PC-3 (cell line): ENCODE measurements at regions not wholly inside any gene's neighbourhood (a gene's known extent, or its start where the extent isn't known, plus 50 kb on each side); places are given as distances from the start of the nearest gene placed in this dataset.

Source experiments
- ATAC-seq: fragments of 200-7000 bp; cut with Tn5 transposase; 2 replicates; pipeline ENCODE4 v1.9.1; 2020; ENCODE audit warnings: mild to moderate bottlenecking, moderate library complexity
- BruUV-seq: library from RNA; stranded (reverse); fragments of 400-500 nt; replicated peaks from 2 replicates; lab custom pipeline; 2021; lab: Mats Ljungman, UMichigan
- CTCF ChIA-PET: fragments of 300-600 bp; sonication (Branson Sonifier 250); formaldehyde crosslinking; loops from one replicate; lab custom pipeline; 2022; ENCODE audit warnings: antibody characterized with exemption; lab: Charles Lee
- POLR2A ChIA-PET: fragments of 300-600 bp; sonication (Branson Sonifier 250); formaldehyde crosslinking; loops from one replicate; lab custom pipeline; 2022; ENCODE audit warnings: antibody characterized with exemption; ENCODE audit not compliant: unreplicated experiment; lab: Charles Lee
- DNase-seq: peaks from one replicate; pipeline ENCODE4 v3.0.0-alpha.2; 2015
- H2AFZ ChIP-seq: fragments of 300-600 bp; sonication (generic); 2 replicates; pipeline ENCODE4 v1.6.0; 2016; ENCODE audit warnings: antibody characterized with exemption, low read length
- H3F3A ChIP-seq: fragments of 300-600 bp; sonication (generic); one replicate; pipeline ENCODE4 v1.6.0; 2017; ENCODE audit warnings: antibody characterized with exemption, low read length, control low read depth, mild to moderate bottlenecking; ENCODE audit not compliant: unreplicated experiment
- H3K27ac ChIP-seq: fragments of 300-600 bp; sonication (generic); 2 replicates; pipeline ENCODE4 v1.5.1; 2016; ENCODE audit warnings: mild to moderate bottlenecking, low read length
- H3K27me3 ChIP-seq: fragments of 300-600 bp; sonication (generic); 2 replicates; pipeline ENCODE4 v1.6.1; 2016; ENCODE audit warnings: low read length, mixed read lengths
- H3K36me3 ChIP-seq: fragments of 300-600 bp; sonication (generic); 2 replicates; pipeline ENCODE4 v1.6.1; 2016; ENCODE audit warnings: low read depth, mixed run types, low read length, mixed read lengths
- H3K4me1 ChIP-seq: fragments of 300-600 bp; sonication (generic); 2 replicates; pipeline ENCODE4 v1.5.1; 2016; ENCODE audit warnings: low read length; ENCODE audit not compliant: insufficient read depth
- H3K4me2 ChIP-seq: fragments of 300-600 bp; sonication (generic); 2 replicates; pipeline ENCODE4 v1.6.0; 2016; ENCODE audit warnings: low read length
- H3K4me3 ChIP-seq: fragments of 300-600 bp; sonication (generic); 2 replicates; pipeline ENCODE4 v1.5.1; 2016; ENCODE audit warnings: mild to moderate bottlenecking, low read length, mixed read lengths
- H3K79me2 ChIP-seq: fragments of 300-600 bp; sonication (generic); 2 replicates; pipeline ENCODE4 v1.6.1; 2017; ENCODE audit warnings: low read length, mixed read lengths
- H3K9ac ChIP-seq: fragments of 300-600 bp; sonication (generic); 2 replicates; pipeline ENCODE4 v1.6.0; 2016; ENCODE audit warnings: mild to moderate bottlenecking, low read length
- H3K9me2 ChIP-seq: fragments of 300-600 bp; sonication (generic); replicated peaks from 2 replicates; pipeline ENCODE4 v1.6.1; 2016; ENCODE audit warnings: mixed run types, low read length, mixed read lengths
- H3K9me3 ChIP-seq: fragments of 300-600 bp; sonication (generic); 2 replicates; pipeline ENCODE4 v1.6.1; 2016; ENCODE audit warnings: low read length, mixed read lengths
- H4K20me1 ChIP-seq: fragments of 300-600 bp; sonication (generic); 2 replicates; pipeline ENCODE4 v1.6.1; 2016; ENCODE audit warnings: low read length, mixed read lengths
- EZH2 ChIP-seq: fragments of 300-600 bp; sonication (generic); IDR thresholded peaks from one replicate; pipeline ENCODE4 v1.6.1; 2017; ENCODE audit warnings: antibody characterized with exemption, mild to moderate bottlenecking, low read length; ENCODE audit not compliant: unreplicated experiment
- EZH2phosphoT487 ChIP-seq: fragments of 300-600 bp; sonication (generic); IDR thresholded peaks from 2 replicates; pipeline ENCODE4 v1.6.1; 2018; ENCODE audit warnings: mild to moderate bottlenecking, antibody characterized with exemption, low read length, borderline replicate concordance
- intact Hi-C: fragments of 100-400 bp; cut with micrococcal nuclease; formaldehyde crosslinking; loops from 2 replicates; pipeline ENCODE4 v1.9.0; 2023
- TF ChIP-seq, protein P1 (sequence below): fragments of 300-600 bp; sonication (generic); conservative IDR thresholded peaks from 2 replicates; pipeline ENCODE4 v1.5.1; 2017; ENCODE audit warnings: antibody characterized with exemption, low read depth, mild to moderate bottlenecking, low read length

DNA sequence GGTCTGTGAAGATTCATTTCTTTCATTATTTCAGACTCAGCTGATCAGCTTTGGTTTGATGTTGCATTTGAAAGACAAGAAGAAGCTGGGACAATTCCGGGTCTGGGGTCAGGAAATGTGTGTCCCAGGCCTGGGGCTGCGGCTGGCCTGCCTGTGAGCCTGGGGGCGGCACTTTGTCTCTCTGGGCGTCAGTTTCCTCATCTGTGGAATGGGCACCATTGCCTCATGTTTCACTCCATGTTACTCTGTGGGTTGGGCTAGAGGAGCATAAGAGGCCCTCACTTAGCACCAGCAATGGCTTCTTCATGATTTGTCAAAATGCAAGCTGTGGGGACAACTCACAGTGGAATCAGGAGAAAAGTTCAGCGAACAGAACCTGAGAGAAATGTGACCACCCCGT, 570.1 kb downstream of the VRK1 start:
- no peak overlapping the region for H3K9ac ChIP-seq
- H3F3A ChIP-seq: no peaks in the 10 kb centered on the region
- POLR2A ChIA-PET: no interaction called here
- no TSS peak for BruUV-seq
- intact Hi-C loops: no loop called here
- no peak overlapping the region for H3K27ac ChIP-seq
- no peaks in the 10 kb centered on the region for H3K36me3 ChIP-seq
- ATAC-seq: no peak
- H3K9me2 ChIP-seq: no peaks in the 10 kb centered on the region
- no peaks in the 10 kb centered on the region for H4K20me1 ChIP-seq
- TF ChIP-seq EZH2: no peak
- no peaks in the 10 kb centered on the region for H3K79me2 ChIP-seq
- no peak overlapping the region for H2AFZ ChIP-seq
- no peaks in the 10 kb centered on the region for H3K9me3 ChIP-seq
- H3K4me3 ChIP-seq: no peak overlapping the region
- peaks cover 7% of the 10 kb centered on the region; the same call in 1 of the 2 replicates for H3K4me1 ChIP-seq
- H3K4me2 ChIP-seq: no peak overlapping the region
- CTCF ChIA-PET: no interaction called here
- H3K27me3 ChIP-seq: peaks cover 62% of the 10 kb centered on the region
- no peak for DNase-seq

DNA sequence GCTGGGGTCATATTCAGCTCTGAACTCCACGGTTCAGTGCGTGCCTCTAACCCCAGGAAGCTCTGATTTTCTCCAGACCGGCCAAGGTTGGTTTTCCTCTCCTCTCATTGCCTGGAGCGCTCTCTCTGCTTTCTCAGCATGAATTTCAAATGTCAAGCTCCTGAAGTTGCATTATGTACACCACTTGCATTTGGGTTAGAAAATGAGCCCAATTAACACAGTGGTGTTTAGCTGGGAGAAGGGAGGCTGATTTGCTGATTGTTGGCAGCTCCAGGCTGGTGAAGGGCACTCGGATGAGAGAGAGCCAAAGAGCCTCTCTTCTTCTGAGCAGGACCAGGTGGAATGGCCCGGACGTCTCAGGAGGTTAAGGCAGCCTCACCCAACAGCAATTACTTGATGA, 570.9 kb downstream of the VRK1 start:
- Histone ChIP-seq H3K9ac (no peak overlapping the region), H3K9me3 (no peaks in the 10 kb centered on the region), H3K27me3 (peaks cover 64% of the 10 kb centered on the region), H3K27ac (no peak overlapping the region), H3K9me2 (no peaks in the 10 kb centered on the region), H4K20me1 (no peaks in the 10 kb centered on the region), H3K36me3 (no peaks in the 10 kb centered on the region), H3K79me2 (no peaks in the 10 kb centered on the region), H3K4me1 (peaks cover 7% of the 10 kb centered on the region; the same call in 1 of the 2 replicates), H3K4me2 (no peak overlapping the region), H2AFZ (no peak overlapping the region), H3F3A (no peaks in the 10 kb centered on the region), H3K4me3 (no peak overlapping the region)
- ChIA-PET POLR2A (no interaction called here), CTCF (no interaction called here)
- ATAC-seq (no peak), DNase-seq (no peak)
- intact Hi-C loops: no loop called here
- TF ChIP-seq EZH2 (no peak), EZH2phosphoT487 (no peak)
- TF ChIP-seq, protein P1, sequence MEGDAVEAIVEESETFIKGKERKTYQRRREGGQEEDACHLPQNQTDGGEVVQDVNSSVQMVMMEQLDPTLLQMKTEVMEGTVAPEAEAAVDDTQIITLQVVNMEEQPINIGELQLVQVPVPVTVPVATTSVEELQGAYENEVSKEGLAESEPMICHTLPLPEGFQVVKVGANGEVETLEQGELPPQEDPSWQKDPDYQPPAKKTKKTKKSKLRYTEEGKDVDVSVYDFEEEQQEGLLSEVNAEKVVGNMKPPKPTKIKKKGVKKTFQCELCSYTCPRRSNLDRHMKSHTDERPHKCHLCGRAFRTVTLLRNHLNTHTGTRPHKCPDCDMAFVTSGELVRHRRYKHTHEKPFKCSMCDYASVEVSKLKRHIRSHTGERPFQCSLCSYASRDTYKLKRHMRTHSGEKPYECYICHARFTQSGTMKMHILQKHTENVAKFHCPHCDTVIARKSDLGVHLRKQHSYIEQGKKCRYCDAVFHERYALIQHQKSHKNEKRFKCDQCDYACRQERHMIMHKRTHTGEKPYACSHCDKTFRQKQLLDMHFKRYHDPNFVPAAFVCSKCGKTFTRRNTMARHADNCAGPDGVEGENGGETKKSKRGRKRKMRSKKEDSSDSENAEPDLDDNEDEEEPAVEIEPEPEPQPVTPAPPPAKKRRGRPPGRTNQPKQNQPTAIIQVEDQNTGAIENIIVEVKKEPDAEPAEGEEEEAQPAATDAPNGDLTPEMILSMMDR: no peak
- no TSS peak for BruUV-seq

DNA sequence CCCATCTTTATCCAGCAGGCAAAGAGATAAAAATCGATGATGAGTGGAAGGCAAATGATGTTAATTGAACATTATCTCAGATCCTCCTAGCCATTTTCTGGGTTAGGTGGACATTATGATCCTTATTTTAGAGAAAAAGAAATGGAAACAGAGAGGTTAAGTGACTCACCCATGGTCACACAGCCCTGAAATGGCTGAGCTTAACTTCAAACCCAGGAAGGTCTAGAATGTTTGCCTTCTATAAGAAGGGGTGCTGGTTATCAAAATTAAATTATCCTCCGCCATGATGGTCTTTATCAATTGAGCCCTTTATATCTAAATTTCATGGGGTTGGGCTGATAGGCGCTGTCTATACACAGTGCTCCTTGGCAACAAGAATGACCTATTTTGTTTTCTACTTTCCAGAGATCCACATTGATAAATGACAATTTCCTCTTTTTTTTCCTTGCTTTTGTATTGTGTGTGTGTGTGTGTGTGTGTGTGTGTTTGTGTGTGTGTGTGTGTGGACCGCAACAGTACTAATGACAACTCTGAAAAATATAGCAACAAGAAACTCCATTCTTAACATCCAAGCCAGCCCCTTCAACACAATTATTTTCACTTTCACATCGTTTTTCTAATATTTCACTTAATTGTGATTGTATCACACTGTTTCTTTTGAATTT, 571.9 kb downstream of the VRK1 start:
- Histone ChIP-seq H3K4me1 (peaks cover 7% of the 10 kb centered on the region; the same call in 1 of the 2 replicates), H3K4me3 (no peak overlapping the region), H3K9me2 (no peaks in the 10 kb centered on the region), H3K27me3 (peaks cover 56% of the 10 kb centered on the region), H3K9me3 (no peaks in the 10 kb centered on the region), H3K27ac (no peak overlapping the region), H3K79me2 (no peaks in the 10 kb centered on the region), H3K9ac (no peak overlapping the region), H3F3A (no peaks in the 10 kb centered on the region), H2AFZ (no peak overlapping the region), H3K36me3 (no peaks in the 10 kb centered on the region), H4K20me1 (no peaks in the 10 kb centered on the region), H3K4me2 (no peak overlapping the region)
- no peak for ATAC-seq
- TF ChIP-seq EZH2phosphoT487: no peak
- TF ChIP-seq, protein P1: no peak
- no peak for TF ChIP-seq EZH2
- ChIA-PET CTCF (no interaction called here), POLR2A (no interaction called here)
- intact Hi-C loops: no loop called here
- no TSS peak for BruUV-seq
- DNase-seq: no peak
